Ecto neural progenitor cell (in vitro differentiated cells): ENCODE measurements at regions not wholly inside any gene's neighbourhood (a gene's known extent, or its start where the extent isn't known, plus 50 kb on each side); places are given as distances from the start of the nearest gene placed in this dataset.

ENCODE experiments used
- DNase-seq: peaks from one replicate; pipeline ENCODE4 v3.0.0-alpha.2; 2018; ENCODE audit warnings: low spot score

GRCh38 chr4:19402581-19403065 is 849.1 kb upstream of the SLIT2 start:
- no peak for DNase-seq

GRCh38 chr4:19401301-19402080 is 850.2 kb upstream of the SLIT2 start:
- no peak for DNase-seq

GRCh38 chr4:19400820-19401219 is 850.9 kb upstream of the SLIT2 start:
- DNase-seq: no peak

GRCh38 chr4:19399001-19399400 is 852.7 kb upstream of the SLIT2 start:
- no peak for DNase-seq

GRCh38 chr4:19386786-19387185 is 864.9 kb upstream of the SLIT2 start:
- no peak for DNase-seq

- DNase-seq: no peak
Measured at GRCh38 chr4:19382993-19383756, 868.5 kb upstream of the SLIT2 start.

- no peak for DNase-seq
Measured at GRCh38 chr4:19381068-19381467, 870.6 kb upstream of the SLIT2 start.

DNA sequence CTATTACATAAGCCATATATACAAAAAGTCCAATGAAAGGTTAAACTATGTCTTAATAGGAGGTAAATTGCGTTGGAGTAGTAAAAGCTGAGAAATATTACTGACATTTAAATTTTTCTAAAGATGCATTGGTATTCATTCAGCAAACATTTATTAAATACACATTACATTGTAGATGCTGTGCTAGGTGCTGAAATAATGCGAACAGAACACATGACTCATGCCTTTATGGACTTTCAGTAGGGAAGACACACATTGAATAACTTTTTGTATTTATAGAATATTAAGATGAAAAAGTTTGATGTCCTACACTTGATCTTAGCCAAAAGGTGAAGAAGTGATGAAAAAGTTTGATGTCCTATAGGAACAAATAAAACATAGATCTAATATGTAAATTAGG is 871.1 kb upstream of the SLIT2 start:
- DNase-seq: no peak

DNA sequence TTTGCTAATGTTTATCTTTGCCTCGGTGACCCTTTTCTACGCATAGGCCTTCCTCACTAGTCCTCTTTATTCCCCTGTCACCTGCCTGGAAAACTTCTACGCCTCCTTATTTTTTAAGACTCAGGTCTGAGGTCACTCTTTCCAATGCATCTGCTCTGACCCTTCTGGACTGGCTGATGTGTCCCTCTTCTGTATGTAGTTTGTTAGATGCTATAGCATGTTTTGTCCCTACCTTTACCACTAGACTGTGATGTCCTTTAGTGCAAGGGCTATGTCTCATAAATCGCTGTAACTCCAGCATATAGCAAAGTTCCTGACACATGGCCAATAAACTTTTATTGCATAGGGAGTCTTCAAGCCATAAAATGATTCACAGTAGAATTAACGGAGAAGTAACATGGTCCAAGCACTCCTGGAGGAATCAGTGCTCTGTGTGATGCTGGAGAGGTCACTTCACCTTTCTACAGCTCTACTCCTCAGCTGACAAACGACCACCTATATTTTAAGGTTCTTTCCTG is 872.5 kb upstream of the SLIT2 start:
- no peak for DNase-seq

DNA sequence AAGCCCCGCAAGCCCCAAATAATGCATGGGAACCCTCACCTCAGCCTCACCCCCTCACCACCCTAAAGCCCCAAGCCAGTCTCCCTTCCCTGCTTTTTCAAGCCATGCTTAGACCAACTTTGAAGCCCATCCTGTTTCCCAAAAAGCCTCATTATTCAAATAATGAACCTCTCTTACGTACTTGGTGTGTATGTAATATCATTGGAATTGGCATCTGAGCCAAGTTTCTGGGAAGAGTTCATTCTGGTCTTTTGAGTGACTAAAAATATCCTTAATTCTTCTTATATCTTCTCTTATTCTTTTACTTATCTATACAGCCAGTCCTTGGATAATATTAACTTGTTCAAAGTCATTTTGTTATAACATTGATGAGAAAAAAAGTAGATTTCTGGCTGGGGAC is 875.8 kb upstream of the SLIT2 start:
- no peak for DNase-seq

GRCh38 chr4:19375136-19375804 is 876.4 kb upstream of the SLIT2 start:
- DNase-seq: no peak

DNA sequence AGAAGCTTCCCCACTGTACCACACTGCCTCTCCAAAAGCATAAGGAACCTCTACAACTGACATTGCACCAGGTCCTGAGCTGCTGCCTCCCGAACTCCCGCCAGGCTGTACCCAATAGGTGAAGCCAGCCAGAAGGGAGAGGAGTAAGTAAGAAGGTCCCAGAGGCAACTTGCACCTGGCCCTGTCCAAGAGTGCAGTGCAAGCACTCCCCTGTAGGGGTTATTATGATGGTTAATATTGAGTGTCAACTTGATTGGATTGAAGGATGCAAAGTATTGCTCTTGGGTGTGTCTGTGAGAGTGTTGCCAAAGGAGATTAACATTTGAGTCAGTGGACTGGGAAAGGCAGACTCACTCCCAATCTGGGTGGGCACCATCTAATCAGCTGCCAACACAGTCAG is 879.3 kb upstream of the SLIT2 start:
- DNase-seq: no peak

DNA sequence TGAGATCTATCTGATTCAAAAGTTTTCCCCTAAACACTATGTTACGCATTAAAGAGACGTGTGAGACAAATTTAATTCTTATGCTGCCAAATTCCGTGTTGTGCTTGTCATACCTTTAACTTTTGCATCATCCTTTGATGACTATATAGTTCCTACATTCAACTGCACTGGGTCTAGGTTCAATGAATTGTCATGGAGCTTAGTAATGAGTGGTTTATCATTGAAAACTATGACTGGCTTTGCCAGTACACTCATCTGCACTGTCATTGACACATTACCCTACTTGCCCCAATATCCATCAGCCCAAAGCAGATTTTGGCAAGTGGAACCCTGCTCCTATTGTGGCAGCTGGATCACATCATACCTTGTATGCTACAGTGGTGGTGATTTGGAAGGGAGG is 882.9 kb upstream of the SLIT2 start:
- no peak for DNase-seq

DNA sequence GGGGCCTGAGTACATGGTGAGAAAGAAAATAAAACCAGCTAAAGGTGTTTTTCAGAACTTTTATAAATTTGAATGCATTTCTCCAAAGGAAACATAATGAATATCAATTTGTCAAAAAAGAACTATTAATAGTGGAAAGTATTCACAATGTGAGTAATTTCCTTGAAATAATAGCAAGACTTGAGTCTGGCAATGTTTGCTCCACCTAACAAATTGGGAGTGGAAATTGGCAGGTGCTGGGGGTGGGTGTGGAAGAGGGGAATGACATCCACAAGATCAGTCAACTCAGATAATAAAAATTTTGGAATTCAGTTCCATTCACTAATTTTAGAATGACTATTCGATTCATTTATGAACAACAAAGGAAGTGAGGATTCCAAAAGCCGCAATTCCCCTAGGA is 884.8 kb upstream of the SLIT2 start:
- no peak for DNase-seq

DNA sequence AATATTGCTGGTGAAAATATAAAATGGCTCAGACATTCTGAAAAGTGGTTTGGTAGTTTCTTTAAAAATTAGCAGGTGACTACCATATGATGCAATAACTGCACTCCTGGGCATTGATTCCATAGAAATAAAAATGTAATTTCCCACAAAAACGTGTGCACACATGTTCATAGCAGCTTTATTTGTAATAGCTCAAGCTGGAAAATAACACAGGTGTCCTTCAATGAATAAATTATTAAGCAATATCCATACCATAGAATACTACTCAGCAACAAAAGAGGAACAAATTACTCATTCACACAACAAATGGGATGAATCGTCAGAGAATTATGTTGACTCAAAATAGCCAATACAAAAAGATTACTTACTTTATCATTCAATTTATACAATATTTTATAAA is 893.7 kb upstream of the SLIT2 start:
- DNase-seq: no peak

DNA sequence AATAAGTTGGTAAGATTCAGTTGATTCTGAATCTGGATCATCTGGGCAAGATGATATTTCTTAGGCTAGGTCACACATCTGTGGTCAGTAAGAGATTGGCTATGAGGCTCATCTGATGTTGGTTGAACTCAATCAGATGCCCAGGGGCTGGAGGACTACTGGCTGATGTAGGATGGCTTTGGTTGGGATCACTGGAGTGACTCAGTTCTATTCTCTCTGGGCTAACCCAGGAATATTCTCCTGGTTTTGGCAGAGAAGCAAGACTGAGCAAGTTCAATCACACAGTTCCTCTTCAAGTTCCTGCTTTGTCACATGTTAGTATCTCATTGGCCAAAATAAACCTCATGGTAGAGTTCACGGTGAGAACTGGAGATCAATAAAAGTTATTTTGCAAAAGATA is 902.3 kb upstream of the SLIT2 start:
- no peak for DNase-seq

DNA sequence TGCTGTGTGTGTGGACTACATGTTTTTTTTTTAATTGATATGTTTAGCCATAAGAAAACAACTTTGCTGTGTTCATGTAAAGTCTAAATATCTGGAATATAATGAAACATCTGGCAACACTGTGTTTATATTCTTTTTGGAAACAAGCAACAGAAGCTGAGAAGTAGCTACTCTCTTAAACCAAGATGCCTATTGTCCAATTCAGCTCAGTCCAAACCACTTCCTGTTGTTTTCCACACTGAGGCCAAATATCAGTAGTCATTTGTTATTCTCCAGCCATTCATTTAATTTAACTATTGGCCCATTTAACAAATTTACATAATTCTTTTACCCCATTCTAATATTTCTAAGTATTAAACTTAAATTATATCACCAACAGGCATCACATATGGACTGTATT is 903.0 kb upstream of the SLIT2 start:
- DNase-seq: no peak

DNA sequence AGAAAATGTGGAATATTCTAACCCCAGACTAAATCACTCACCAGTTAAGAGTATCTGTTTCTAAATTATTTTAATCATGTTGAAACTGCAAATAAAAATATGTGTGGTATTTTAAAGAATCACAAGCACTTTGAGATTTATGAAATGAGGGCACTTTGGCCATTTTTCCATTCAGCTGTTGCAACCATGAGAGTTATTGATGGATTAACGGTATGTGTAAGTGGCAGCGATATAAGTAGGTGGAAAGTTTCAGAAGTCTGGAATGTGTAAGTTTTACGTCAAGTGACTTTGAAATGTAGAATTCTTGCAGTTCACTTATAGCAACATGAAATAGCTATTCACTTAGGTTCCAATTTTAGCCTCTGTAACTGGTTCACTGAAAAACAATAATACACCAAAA is 905.1 kb upstream of the SLIT2 start:
- DNase-seq: no peak

DNA sequence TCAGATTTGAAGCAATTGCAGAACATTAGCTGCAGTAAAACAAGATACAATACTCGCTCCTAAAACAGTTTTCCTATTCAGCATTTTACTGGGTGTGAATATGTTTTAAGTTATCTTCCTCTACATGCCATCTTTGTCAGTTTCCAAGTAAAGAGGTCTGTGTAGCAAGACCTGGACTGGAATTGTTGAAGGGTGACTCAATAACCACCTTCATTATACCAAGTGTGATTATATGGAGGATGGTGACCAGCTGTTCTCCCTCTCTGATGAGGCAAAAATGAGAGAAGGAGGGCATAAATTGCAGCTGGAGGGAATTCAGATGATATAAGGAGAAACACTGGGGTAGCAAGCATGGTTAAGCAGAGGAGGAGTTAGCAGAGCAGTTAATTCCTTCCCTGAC is 922.1 kb upstream of the SLIT2 start:
- no peak for DNase-seq

DNA sequence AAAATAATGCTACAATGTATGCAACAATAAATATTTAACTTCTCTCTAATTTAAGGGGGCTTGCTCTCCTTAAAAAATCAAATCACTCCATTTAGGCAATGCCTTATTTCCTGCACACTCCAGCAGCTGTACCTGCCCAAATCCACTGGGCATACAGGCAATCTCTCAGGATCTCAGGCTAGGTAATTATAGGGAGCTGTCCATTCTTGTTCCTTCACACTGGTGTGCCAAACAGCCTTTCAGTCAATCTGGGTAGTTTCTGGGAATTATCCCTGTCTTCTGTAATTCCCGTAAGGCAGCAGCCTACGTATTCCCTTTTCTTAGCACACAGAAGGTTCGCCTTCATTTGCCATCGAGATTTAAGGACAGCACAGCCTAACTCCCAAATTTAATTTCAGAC is 922.6 kb upstream of the SLIT2 start:
- no peak for DNase-seq

DNA sequence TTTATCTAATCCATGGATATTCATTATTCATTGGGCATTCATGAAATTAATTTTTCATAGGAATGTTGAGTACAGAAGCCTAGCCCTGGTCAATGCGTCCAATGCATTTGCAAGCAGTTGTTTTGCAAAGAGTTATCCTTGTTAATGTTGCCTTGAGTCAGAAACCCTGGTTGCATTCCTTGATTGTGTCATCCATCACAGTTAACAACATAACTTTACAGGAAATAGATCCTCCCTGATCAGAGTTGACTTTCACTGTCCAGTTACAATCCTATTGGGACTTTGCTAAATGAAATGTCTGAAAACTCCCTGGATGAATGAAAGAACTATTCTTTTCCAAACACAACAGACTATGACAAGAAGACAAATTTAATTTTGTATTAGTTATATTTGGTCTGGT is 924.3 kb upstream of the SLIT2 start:
- DNase-seq: no peak

DNA sequence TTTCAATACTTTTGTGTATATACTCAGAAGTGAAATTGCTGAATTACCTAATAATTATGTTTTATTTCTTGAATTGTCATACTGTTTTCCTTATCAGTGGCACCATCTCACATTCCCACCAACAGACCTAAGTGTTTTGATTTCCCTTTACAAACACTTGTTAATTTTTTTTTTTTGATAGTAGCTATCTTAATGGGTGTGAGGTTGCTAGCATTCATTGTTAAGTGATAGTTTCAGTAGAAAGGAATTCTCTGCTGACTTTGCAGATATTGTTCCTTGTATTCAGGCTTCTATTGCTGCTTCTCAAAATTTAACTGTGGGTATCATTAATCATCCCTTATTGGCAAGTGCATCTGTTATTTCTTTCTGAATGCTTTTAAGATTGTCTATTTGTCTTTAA is 927.5 kb upstream of the SLIT2 start:
- DNase-seq: no peak

DNA sequence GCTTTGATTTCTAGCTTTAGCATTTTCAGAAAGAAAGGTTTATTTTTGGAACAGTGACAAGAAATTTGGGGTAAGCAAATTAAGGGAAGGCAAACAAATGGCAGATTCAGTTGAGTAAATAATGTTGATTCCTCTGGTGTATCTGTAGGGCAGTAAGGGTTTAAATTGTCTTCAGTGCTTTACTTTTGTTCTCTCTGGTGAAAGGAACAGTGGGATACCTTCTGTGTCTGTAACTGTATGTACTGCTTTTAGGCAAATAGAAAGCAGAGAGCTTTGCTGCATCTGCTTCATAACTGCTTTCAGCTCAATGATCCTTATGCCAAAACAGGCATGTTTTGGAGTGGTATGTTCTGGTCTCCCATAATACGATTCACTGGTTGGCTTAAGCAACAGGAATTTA is 932.1 kb upstream of the SLIT2 start:
- DNase-seq: no peak
